Stimulated activated CD8-positive, alpha-beta memory T cell treated with anti-CD3 and anti-CD28 coated beads, Interleukin-12 subunit alpha, Interleukin-12 subunit beta, amount 100 ng/mL, for 4 hours (primary cell): ENCODE measurements at regions not wholly inside any gene's neighbourhood (a gene's known extent, or its start where the extent isn't known, plus 50 kb on each side); places are given as distances from the start of the nearest gene placed in this dataset.

Experiments
- DNase-seq: peaks from one replicate; pipeline ENCODE4 v3.0.0-alpha.2; 2020; ENCODE audit warnings: low read depth

DNA sequence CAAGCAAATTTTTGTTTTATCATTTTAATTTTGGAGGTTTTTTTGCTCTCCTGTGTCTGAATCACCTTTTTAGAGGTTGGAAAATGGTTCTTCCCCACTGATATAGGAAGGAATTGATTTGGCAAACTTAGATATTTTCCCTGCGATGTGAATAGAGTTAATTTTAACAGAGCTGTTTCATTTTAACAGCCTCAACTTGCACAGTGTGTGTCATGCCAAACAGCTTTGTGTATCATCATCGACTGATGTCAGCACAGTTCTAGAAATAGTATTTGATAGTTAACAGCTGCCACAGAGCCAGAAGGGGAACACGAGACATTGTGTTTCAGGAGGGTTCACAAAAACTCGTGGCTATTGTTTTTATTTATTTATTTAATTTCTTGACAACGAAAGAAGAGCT, 243.1 kb upstream of the FOXN3 start:
- DNase-seq, result no peak

DNA sequence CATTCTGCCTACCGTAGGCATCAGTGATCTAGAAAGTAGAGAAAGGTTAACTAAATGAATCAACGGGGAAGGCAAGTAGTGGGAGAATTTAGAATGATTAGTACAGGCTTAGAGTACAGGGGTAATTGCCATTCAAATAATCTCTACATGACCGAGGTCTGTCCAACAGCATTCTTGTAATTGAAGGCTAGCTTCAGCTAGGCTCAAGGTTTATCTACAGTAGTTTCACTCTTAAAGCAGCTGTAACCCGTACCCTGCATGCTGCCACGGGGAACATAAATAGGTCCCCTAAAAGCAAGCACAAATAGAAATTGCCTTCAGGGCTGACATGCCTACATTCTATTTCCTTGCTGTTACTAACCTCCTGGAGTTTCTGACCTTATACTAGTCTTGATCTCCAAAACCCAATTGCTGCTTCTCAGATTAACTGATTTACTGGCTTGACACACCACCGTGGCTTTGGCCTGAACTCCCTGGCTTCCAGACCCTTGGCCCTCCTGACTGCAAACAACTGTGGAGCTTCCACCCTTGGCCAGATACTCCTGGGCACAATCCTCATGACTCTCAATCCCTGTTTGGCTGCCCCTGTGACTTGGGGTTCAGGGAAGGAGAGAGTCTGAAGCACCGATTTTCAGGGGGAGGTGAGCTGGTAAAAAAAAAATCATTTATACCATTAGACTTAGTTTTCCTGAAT, 242.1 kb upstream of the FOXN3 start:
- no peak for DNase-seq

GRCh38 chr14:89657014-89657413, 240.0 kb upstream of the FOXN3 start:
- DNase-seq, result no peak

DNA sequence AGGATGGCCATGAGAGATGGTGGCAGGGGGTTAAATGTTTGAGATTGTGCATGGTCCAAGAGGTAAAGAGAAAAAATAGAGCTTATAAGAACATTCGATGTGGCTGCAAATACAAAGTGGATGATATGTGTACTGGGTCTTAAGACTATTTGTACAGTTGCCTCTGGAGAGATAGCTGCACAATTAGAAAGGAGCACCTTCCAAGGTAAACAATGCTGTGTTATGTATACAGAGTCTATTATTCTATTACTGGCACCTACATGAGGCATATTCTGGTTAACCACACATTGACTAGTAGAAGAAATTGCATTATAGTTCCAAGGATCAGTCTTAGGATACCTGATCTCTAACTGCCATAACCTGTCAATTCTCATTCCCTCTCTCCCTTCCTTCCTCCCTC, 238.0 kb upstream of the FOXN3 start:
- no peak for DNase-seq

DNA sequence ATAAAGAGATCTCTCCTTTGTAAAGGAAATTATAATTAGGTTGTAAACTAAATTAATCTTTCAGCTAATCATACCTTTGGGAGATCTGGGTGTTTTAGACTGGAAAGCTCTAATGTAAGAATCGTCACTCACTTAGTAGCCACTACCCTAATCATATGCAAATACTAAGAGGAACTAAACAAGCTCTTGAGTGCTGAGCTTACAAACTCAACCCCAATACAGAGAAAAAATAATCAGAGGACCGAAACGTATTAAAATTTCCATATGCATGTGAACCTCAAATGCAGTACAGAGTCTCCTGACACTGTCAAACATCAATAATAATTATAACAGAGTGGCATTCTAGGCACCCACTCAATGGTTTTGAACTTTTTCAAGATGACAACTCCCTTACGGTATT, 235.3 kb upstream of the FOXN3 start:
- no peak for DNase-seq

- DNase-seq, result no peak
Measured at GRCh38 chr14:89651805-89652204, 234.8 kb upstream of the FOXN3 start.

DNA sequence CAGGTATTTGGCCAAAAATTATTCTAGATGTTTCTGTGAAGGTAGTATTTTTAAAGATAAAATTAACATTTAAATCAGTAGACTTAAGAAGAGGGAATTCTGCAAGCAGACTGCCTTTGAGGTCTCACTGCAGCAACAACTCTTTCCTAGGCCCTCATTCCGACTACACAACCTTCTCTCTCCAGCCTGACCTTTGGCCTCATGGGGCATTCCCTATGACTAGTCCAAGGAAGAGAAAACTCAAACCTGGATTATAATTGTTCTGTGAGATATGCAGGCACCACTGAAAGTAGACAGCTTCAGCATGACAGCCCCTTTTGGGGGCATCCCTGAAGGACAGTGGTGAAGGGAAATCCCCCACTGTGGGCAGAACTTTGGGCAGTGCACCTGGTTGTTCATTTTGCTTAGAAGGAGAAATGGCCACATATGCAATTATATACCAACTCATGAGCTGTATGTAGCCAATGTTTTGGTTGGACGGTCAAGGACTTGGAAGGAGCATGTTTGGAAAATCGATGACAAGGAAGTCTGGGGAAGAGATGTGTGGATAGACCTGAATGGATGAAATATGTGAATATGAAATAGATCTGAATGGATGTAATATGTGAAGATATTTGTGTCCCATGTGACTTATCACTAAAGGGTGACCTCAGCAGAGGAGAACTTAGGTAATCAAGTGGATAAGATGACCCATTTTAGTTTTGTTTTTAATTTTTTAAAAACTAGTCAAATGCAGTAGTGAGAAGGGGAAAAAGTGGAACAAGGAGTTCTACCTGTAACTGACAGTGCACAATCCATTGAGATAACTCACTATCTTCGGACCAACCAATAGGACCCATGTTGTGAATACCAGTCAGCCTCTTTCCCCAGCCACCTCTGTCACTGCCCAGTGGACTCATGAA, 233.3 kb upstream of the FOXN3 start:
- no peak for DNase-seq

- no peak for DNase-seq
Measured at GRCh38 chr14:89649451-89650075, 232.5 kb upstream of the FOXN3 start.

GRCh38 chr14:89648924-89649323, 231.9 kb upstream of the FOXN3 start:
- no peak for DNase-seq

DNA sequence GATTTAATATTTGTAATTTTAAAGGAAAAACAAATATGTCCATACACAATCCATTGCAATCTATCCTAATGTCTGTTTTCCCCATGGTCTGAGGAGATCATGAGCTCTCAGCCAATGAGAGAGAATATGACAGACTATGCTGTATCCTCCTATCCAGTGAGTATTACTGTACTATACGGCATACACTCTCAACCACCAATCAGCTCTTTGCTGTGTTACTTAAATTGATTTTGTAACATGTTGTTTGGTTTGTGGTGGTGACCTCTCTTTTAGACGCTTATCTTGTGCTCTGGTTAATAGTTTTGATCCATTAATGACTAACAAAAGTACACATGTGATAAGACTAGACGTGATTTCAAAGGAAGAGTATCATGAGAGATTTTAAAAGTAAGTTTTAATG, 231.5 kb upstream of the FOXN3 start:
- DNase-seq, result no peak

DNA sequence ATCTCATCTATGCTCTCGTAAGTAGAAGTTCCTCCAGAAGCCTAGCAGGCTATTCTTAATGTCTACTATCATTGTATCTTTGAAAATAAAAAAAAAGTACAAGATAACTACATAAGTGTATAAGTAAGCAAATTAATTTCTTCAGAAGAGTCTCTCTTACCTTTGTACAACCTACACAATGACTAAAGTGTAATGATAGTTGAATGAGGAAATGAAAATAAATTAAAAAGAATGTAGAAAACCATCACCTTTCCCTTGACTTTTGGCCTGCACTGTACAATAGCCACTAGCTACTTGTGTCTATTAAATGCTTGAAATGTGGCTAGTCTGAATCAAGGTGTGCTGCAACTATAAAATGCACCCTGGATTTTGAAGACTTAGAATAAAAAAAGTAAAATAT, 229.9 kb upstream of the FOXN3 start:
- no peak for DNase-seq

- no peak for DNase-seq
Measured at GRCh38 chr14:89644641-89645040, 227.6 kb upstream of the FOXN3 start.

- no peak for DNase-seq
Measured at GRCh38 chr14:89641495-89642175, 224.6 kb upstream of the FOXN3 start.

DNA sequence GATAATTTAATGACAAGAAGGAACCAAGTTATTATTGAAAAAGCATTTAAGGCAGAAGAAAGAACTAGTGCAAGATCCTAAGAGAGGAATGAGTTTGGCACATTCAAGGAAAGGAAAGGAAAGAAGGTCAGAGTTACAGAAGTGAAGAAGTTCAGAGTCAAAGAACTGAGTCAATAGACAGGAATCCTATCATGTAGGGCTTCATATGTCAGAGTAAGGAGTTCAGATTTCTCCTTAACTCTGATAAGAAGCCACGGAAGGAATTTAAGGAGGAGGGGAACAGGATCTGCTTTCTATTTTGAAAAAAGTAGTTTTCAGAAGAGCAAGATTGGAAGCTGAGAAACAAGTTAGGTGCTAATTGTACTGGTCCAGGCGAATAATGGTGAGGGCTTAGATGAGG, 223.1 kb upstream of the FOXN3 start:
- no peak for DNase-seq

DNA sequence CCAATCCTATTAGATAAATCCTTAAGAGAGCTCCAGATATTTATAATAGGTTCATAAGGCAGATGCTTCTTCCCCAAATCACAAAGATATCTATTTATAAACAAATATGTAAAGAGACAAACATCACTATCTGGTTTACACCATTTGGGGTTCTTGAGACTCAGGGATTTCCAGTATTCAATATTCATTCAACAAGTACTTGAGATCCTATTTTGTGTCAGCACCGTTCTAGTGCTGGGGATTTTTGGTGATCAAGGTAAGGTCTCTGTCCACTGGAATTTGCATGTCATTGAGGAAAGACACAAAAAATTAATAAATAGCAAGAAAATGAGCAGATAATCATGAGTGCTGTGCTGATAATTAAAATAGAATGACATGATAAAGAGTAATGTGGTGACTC, 222.7 kb upstream of the FOXN3 start:
- no peak for DNase-seq

DNA sequence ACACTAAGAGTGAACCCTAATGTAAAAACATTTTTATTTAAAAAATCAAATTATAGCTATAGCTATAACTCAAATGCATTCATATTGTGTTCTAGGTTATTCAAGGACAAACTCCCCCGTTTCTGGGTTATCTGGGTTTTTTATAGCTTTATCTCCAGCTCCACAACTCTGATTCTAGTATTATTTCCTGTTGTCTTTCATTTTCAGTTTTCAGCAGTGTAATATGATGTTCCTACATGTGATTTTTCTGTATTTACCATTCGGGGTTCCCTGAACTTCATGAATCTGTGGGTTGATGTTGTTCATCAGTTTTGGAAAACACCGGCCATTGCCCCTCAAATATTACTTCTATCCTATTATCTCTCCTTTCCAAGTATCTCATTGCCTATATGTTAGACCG, 221.9 kb upstream of the FOXN3 start:
- DNase-seq, result no peak

GRCh38 chr14:89637581-89637980, 220.5 kb upstream of the FOXN3 start:
- DNase-seq, result no peak

- no peak for DNase-seq
Measured at GRCh38 chr14:89635615-89636014, 218.6 kb upstream of the FOXN3 start.

- no peak for DNase-seq
Measured at GRCh38 chr14:89634037-89634436, 217.0 kb upstream of the FOXN3 start.

DNA sequence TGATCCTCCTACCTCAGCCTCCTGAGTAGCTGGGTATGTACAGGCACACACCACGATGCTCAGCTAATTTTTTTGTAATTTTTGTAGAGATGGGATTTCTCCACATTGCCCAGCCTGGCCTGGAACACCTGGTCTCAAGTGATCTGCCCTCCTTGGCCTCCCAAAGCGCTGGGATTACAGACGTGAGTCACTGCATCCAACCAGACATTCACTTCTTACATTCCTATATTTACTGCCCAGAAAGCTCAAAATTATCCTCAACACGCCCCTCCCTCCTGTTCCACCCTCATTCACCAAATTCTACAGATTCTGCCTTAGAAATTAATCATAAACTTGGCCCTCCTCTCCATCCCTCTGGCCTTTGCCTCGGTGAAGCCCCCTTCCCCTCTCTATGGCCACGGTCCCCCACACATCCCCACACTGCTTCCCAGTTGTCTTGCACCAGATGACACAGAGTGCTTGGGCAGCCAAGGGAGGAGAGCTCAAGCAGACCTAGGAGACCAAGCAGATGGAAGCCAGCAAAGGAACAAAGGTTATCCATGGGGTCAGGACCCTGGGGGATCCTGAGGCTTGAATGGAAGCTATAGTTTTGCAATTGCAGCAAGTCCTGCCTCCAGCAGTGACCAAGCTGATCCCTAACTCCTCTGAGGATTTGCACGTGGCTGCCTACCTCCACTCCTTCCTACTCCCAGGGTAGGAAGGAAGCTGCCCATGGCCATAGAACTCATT, 213.2 kb upstream of the FOXN3 start:
- DNase-seq, result no peak

DNA sequence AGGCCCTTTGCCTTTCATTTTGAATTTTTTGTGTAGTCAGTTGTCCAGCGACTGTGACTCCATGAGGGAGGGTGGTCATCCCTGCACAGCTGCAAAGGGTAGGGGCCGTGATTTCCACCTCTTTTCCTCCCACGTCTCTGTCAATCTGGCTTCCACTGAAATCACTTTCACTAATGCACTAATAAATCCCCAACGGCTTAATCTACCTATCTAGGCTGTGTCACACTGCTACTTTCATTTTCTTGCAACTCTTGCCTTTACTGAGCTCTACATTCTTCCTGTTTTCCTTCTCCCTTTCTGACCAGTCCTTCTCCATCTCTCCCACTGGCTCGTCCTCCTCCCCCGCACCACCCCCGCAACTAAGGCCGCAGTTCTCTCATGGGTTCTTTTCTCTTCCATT, 212.3 kb upstream of the FOXN3 start:
- no peak for DNase-seq

DNA sequence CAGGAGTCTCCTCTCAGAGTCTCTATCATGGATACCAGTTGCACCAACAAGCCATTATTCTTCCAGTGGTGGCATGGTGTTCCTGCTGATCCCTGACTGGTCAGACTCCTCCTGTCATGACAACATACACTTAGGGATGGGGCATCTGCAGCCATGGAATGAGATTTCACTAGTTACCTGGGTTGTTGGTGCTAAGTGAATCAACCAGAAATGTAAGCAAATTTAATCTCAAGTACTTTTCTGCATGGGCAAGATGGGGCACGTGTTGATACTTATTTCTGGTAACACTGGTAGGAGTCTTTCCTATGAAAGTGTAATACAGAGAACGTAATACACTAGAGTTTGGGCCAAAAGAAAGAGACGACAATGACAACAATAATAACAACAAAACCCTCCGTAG, 211.5 kb upstream of the FOXN3 start:
- no peak for DNase-seq
